Esophagus muscularis mucosa (tissue), 4 donors: ENCODE measurements at regions not wholly inside any gene's neighbourhood (a gene's known extent, or its start where the extent isn't known, plus 50 kb on each side); places are given as distances from the start of the nearest gene placed in this dataset.

Experiments used
- DNase-seq: peaks from one replicate; pipeline ENCODE4 v3.0.0-alpha.2; 2017; ENCODE audit errors: extremely low spot score
- H3K27ac ChIP-seq, 4 donors: fragments of 200-600 bp; sonication (generic); replicated peaks in 1 of 4; 1 replicate in 3 of 4; 2 replicates in 1 of 4; pipeline ENCODE4 v1.5.1; 2016 to 2019; ENCODE audit warnings: mild to moderate bottlenecking in 1 of 4
- H3K27me3 ChIP-seq, 4 donors: fragments of 200-600 bp; sonication (generic); one replicate each; pipeline versions ENCODE4 v1.5.1 to v1.6.0; 2016 to 2019
- H3K36me3 ChIP-seq, 4 donors: fragments of 200-600 bp; sonication (generic); one replicate each; pipeline ENCODE4 v1.5.1; 2016 to 2019
- H3K4me1 ChIP-seq, 4 donors: fragments of 200-600 bp; sonication (generic); one replicate each; pipeline ENCODE4 v1.5.1; 2016 to 2019
- H3K4me3 ChIP-seq, 4 donors: fragments of 200-600 bp; sonication (generic); 1 replicate in 2 of 4; 2 replicates in 2 of 4; pipeline ENCODE4 v1.5.1; 2016 to 2019; ENCODE audit warnings: mild to moderate bottlenecking in 4 of 4, moderate library complexity in 1 of 4
- H3K9me3 ChIP-seq, 4 donors: fragments of 200-600 bp; sonication (generic); 1 replicate in 3 of 4; 2 replicates in 1 of 4; pipeline ENCODE4 v1.5.1; 2016 to 2019
- CTCF ChIP-seq, 3 experiments: fragments of 200-600 bp in 2 of 3; fragments of 450-650 bp in 1 of 3; sonication (generic) in 2 of 3; IDR thresholded peaks; one replicate each; pipeline ENCODE4 v1.5.1; 2017 to 2019; ENCODE audit warnings: antibody characterized with exemption in 3 of 3, mild to moderate bottlenecking in 2 of 3, moderate library complexity in 1 of 3
- EP300 ChIP-seq: sonication (generic); formaldehyde crosslinking; IDR thresholded peaks from one replicate; pipeline ENCODE4 v1.6.1; 2017; ENCODE audit warnings: antibody characterized with exemption
- POLR2A ChIP-seq: fragments of 450-650 bp; IDR thresholded peaks from one replicate; pipeline ENCODE4 v1.6.1; 2017; ENCODE audit warnings: antibody characterized with exemption, moderate library complexity, mild to moderate bottlenecking, low read depth
- POLR2AphosphoS5 ChIP-seq, 2 donors: sonication (generic); formaldehyde crosslinking; IDR thresholded peaks; one replicate each; pipeline ENCODE4 v1.6.1; 2017; ENCODE audit warnings: antibody characterized with exemption in 2 of 2
- whole genome bisulfite sequencing: methylation state at CpG from one replicate; pipeline ENCODE4 v1.1.5; 2018; 5-methylcytosine and 5-hydroxymethylcytosine counted together
- intact Hi-C: fragments of 100-400 bp; cut with DNase I; formaldehyde crosslinking; loops from one replicate; pipeline ENCODE4 v1.15.1; 2023

GRCh38 chr10:36538953-36539586 lies 586.3 kb upstream of the ANKRD30A start:
- Histone ChIP-seq H3K27me3 (no peaks in the 10 kb centered on the region), H3K36me3 (no peaks in the 10 kb centered on the region), H3K4me3 (no peak overlapping the region), H3K9me3 (no peaks in the 10 kb centered on the region), H3K4me1 (no peaks in the 10 kb centered on the region), H3K27ac (no peak overlapping the region)
- 39% methylated on average over 3 of the region's 3 CpGs for WGBS
- intact Hi-C loops: no loop called here
- DNase-seq: no peak
- no peak for TF ChIP-seq EP300
- no peak for TF ChIP-seq CTCF (IDR thresholded peaks at IDR 0.05)
- TF ChIP-seq POLR2AphosphoS5 (IDR thresholded peaks at IDR 0.05): no peak

- intact Hi-C loops: no loop called here
- WGBS: 78% methylated on average over 5 of the region's 5 CpGs
- Histone ChIP-seq H3K9me3 (peaks cover 0 to 8% (median 5%) of the 10 kb centered on the region in 4 donors), H3K36me3 (no peaks in the 10 kb centered on the region), H3K4me1 (no peaks in the 10 kb centered on the region), H3K27ac (no peak overlapping the region), H3K4me3 (no peak overlapping the region), H3K27me3 (no peaks in the 10 kb centered on the region)
- no peak for DNase-seq
- TF ChIP-seq POLR2A (no peak), POLR2AphosphoS5 (IDR thresholded peaks at IDR 0.05) (no peak), CTCF (IDR thresholded peaks at IDR 0.05) (no peak), EP300 (no peak)
Measured at GRCh38 chr10:36534471-36535002, 590.9 kb upstream of the ANKRD30A start.

GRCh38 chr10:36533861-36534260 lies 591.5 kb upstream of the ANKRD30A start:
- Histone ChIP-seq H3K27ac (no peak overlapping the region), H3K27me3 (no peaks in the 10 kb centered on the region), H3K36me3 (no peaks in the 10 kb centered on the region), H3K4me1 (no peaks in the 10 kb centered on the region), H3K9me3 (peaks cover 0 to 11% (median 7%) of the 10 kb centered on the region in 4 donors), H3K4me3 (no peak overlapping the region)
- no peak for DNase-seq
- TF ChIP-seq POLR2A: no peak
- TF ChIP-seq CTCF (IDR thresholded peaks at IDR 0.05): no peak
- TF ChIP-seq EP300: no peak
- TF ChIP-seq POLR2AphosphoS5 (IDR thresholded peaks at IDR 0.05): no peak
- intact Hi-C loops: no loop called here
- 91% methylated on average over 8 of the region's 8 CpGs for WGBS

GRCh38 chr10:36533316-36533715 lies 592.1 kb upstream of the ANKRD30A start:
- Histone ChIP-seq H3K36me3 (no peaks in the 10 kb centered on the region), H3K4me3 (no peak overlapping the region), H3K4me1 (no peaks in the 10 kb centered on the region), H3K27ac (no peak overlapping the region), H3K9me3 (peaks cover 0 to 13% (median 7%) of the 10 kb centered on the region in 4 donors), H3K27me3 (no peaks in the 10 kb centered on the region)
- TF ChIP-seq POLR2A: no peak
- no peak for TF ChIP-seq POLR2AphosphoS5 (IDR thresholded peaks at IDR 0.05)
- TF ChIP-seq EP300: no peak
- no peak for TF ChIP-seq CTCF (IDR thresholded peaks at IDR 0.05)
- DNase-seq: no peak
- intact Hi-C loops: no loop called here
- 91% methylated on average over 2 of the region's 2 CpGs for WGBS

GRCh38 chr10:36531621-36532020 lies 593.8 kb upstream of the ANKRD30A start:
- Histone ChIP-seq H3K4me3 (no peak overlapping the region), H3K27me3 (no peaks in the 10 kb centered on the region), H3K27ac (no peak overlapping the region), H3K9me3 (peaks cover 0 to 13% (median 7%) of the 10 kb centered on the region in 4 donors), H3K36me3 (no peaks in the 10 kb centered on the region), H3K4me1 (no peaks in the 10 kb centered on the region)
- TF ChIP-seq POLR2AphosphoS5 (IDR thresholded peaks at IDR 0.05) (no peak), POLR2A (no peak), CTCF (IDR thresholded peaks at IDR 0.05) (no peak), EP300 (no peak)
- intact Hi-C loops: no loop called here
- WGBS: 85% methylated on average over 1 of the region's 1 CpG
- DNase-seq: no peak
